ENCODE measurements at regions not wholly inside any gene's neighbourhood (a gene's known extent, or its start where the extent isn't known, plus 50 kb on each side); places are given as distances from the start of the nearest gene placed in this dataset.

GRCh38 chr1:201693890-201694607 lies 134.9 kb upstream of the IPO9 start:
- TF ChIP-seq EZH2phosphoT487 (IDR thresholded peaks at IDR 0.05; ENCODE audit: borderline replicate concordance) (no peak), CTCF (IDR thresholded peaks at IDR 0.05 in 2 of 3, conservative IDR thresholded peaks at IDR 0.05 in 1 of 3; ENCODE audit: borderline replicate concordance in 1 of 3, insufficient read depth in 1 of 3, low read depth in 2 of 3, low read length in 2 of 3) (no peak)
